ENCODE measurements at regions not wholly inside any gene's neighbourhood (a gene's known extent, or its start where the extent isn't known, plus 50 kb on each side); places are given as distances from the start of the nearest gene placed in this dataset.

DNA sequence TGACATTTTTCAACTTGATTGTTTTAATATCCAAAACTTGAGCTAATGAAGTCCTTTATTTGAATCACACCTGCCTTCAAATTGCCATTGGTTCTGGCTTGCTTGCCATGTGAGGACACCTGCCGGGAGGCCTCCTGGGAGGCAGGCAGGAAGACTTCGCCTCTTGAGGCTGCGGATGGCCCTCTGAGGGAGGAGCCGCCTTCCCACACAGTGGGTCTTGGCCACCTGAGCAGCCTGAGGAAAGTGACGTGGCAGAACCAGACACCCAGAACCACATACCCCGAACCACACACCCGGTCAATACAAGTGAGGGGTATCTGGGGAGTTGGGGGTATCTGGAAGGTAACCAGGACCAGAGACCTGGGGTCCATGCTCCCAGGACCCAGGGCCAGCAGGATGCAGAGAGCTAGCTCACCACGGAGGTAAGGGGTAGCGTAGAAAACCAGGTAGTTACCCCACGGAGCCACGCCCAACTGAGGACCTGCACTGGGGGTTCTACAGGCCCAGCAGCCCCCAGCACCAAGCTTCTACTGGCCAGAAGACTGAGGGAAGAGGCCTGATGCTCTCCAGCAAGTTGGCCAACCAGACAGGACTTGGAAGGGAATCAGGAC, 300.5 kb downstream of the TCERG1L start:
- no peak for TF ChIP-seq POLR2A (IDR thresholded peaks at IDR 0.05)
- TF ChIP-seq, protein P1, sequence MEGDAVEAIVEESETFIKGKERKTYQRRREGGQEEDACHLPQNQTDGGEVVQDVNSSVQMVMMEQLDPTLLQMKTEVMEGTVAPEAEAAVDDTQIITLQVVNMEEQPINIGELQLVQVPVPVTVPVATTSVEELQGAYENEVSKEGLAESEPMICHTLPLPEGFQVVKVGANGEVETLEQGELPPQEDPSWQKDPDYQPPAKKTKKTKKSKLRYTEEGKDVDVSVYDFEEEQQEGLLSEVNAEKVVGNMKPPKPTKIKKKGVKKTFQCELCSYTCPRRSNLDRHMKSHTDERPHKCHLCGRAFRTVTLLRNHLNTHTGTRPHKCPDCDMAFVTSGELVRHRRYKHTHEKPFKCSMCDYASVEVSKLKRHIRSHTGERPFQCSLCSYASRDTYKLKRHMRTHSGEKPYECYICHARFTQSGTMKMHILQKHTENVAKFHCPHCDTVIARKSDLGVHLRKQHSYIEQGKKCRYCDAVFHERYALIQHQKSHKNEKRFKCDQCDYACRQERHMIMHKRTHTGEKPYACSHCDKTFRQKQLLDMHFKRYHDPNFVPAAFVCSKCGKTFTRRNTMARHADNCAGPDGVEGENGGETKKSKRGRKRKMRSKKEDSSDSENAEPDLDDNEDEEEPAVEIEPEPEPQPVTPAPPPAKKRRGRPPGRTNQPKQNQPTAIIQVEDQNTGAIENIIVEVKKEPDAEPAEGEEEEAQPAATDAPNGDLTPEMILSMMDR (IDR thresholded peaks at IDR 0.05), result no peak
